Gastrocnemius medialis (tissue), 4 donors: ENCODE measurements at regions not wholly inside any gene's neighbourhood (a gene's known extent, or its start where the extent isn't known, plus 50 kb on each side); places are given as distances from the start of the nearest gene placed in this dataset.

Experiments used
- POLR2A ChIP-seq, 2 donors: fragments of 450-650 bp; IDR thresholded peaks; one replicate each; pipeline ENCODE4 v1.6.1; 2017; ENCODE audit warnings: antibody characterized with exemption in 2 of 2, mild to moderate bottlenecking in 2 of 2, moderate library complexity in 2 of 2
- TF ChIP-seq, protein P1 (sequence below), 5 experiments: fragments of 450-650 bp in 3 of 5; fragments of 200-600 bp in 2 of 5; sonication (generic) in 2 of 5; IDR thresholded peaks in 4 of 5; conservative IDR thresholded peaks in 1 of 5; 1 replicate in 4 of 5; 2 replicates in 1 of 5; pipeline ENCODE4 v1.5.1; 2016 to 2019; ENCODE audit warnings: antibody characterized with exemption in 5 of 5, mild to moderate bottlenecking in 3 of 5, moderate library complexity in 3 of 5

DNA sequence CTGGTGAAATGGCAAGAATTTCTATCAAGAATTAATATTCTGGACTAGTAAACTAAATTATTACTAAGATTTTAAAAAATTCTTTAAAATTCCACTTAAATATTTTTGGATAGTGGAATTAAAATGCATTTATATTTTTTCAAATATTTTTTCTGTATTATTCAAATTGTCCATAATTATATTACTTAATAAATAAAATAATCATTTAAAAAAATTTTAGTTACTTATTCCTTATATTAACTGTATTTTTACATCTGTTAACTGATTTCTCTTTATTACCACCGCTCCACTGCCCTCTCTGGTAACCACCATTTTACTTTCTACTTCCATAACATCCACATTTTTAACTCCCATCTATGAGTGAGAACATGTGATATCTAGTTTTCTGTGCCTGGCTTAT is 828.4 kb downstream of the VGLL3 start:
- TF ChIP-seq, protein P1, sequence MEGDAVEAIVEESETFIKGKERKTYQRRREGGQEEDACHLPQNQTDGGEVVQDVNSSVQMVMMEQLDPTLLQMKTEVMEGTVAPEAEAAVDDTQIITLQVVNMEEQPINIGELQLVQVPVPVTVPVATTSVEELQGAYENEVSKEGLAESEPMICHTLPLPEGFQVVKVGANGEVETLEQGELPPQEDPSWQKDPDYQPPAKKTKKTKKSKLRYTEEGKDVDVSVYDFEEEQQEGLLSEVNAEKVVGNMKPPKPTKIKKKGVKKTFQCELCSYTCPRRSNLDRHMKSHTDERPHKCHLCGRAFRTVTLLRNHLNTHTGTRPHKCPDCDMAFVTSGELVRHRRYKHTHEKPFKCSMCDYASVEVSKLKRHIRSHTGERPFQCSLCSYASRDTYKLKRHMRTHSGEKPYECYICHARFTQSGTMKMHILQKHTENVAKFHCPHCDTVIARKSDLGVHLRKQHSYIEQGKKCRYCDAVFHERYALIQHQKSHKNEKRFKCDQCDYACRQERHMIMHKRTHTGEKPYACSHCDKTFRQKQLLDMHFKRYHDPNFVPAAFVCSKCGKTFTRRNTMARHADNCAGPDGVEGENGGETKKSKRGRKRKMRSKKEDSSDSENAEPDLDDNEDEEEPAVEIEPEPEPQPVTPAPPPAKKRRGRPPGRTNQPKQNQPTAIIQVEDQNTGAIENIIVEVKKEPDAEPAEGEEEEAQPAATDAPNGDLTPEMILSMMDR (IDR thresholded peaks at IDR 0.05 in 4 of 5, conservative IDR thresholded peaks at IDR 0.05 in 1 of 5) = no peak
- TF ChIP-seq POLR2A (IDR thresholded peaks at IDR 0.05) = no peak
